GM20000 (cell line): ENCODE measurements at regions not wholly inside any gene's neighbourhood (a gene's known extent, or its start where the extent isn't known, plus 50 kb on each side); places are given as distances from the start of the nearest gene placed in this dataset.
"Not testable (repeated sequence)": the region's sequence is repeated elsewhere in the genome, so short reads cannot be mapped to it uniquely, and the experiment has no call there.

Source experiments
- DNase-seq: peaks from one replicate; pipeline ENCODE4 v3.0.0; 2012; ENCODE audit warnings: low spot score
- TF ChIP-seq, protein P1 (sequence below): IDR thresholded peaks from 2 replicates; pipeline ENCODE4 v1.5.1; 2012; ENCODE audit warnings: mild to moderate bottlenecking, control low read depth; ENCODE audit errors: extremely low read depth, missing control alignments

DNA sequence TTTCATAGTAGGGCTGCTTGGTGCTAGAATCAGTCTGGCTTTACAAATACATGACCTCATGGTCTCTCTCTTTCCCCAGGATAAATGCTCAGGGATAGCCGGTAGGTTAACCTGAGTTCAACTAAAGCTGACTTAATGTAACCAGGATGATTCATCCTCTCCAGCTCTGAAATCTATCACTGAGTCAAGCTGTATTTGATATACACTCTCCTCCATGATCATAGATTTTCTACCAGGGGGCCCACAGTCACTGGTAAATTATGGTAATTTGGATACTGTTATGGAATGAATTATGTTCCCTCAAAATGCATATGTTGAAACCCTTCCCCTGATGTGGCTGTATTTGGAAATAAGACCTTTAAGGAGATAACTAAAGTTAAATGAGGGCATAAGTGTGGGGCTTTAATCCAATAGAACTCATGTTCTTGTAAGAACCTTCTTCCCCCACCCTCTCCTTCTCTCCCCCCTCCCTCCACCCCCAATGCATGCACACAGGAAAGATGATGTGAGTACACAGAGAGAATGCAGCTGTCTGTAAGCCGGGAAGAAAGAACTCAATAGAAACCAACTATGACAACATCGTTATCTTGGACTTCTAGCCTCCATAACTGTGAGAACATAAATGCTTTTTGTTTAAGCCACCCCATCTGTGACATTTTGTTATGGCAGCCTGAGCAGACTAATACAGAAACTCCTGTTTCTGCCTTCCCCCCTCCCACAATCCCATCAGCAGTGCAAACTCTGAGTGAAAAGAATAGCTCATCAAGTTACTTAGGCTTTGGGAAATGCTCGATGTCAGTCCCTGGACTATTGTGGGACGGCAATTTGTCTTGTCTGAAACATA, 134.9 kb upstream of the KYNU start:
- DNase-seq: no peak
- TF ChIP-seq, protein P1, sequence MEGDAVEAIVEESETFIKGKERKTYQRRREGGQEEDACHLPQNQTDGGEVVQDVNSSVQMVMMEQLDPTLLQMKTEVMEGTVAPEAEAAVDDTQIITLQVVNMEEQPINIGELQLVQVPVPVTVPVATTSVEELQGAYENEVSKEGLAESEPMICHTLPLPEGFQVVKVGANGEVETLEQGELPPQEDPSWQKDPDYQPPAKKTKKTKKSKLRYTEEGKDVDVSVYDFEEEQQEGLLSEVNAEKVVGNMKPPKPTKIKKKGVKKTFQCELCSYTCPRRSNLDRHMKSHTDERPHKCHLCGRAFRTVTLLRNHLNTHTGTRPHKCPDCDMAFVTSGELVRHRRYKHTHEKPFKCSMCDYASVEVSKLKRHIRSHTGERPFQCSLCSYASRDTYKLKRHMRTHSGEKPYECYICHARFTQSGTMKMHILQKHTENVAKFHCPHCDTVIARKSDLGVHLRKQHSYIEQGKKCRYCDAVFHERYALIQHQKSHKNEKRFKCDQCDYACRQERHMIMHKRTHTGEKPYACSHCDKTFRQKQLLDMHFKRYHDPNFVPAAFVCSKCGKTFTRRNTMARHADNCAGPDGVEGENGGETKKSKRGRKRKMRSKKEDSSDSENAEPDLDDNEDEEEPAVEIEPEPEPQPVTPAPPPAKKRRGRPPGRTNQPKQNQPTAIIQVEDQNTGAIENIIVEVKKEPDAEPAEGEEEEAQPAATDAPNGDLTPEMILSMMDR: no peak

- no peak for DNase-seq
- TF ChIP-seq, protein P1: no peak
Observed at GRCh38 chr2:142741764-142742269, 135.6 kb upstream of the KYNU start.

DNA sequence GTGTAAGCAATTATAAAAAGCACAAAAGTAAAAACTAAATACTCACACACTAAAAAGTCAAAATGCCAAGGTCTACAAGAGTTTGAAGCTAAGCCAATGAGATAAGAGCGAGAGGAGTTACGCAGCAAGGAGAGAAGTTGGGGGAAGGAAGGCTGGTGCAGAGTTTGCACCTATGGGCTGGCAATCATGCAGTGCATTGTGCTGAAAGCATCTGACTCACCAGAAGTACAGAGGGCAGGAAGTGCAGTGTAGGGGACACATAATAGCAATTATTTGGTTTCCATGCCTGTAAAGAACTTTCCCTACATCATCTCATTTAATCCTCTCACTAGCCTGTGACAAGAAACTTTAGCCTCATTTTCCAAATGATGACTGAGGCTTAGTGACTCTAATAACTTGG, 142.7 kb upstream of the KYNU start:
- TF ChIP-seq, protein P1: no peak

GRCh38 chr2:142734231-142734630, 143.2 kb upstream of the KYNU start:
- TF ChIP-seq, protein P1: no peak
- DNase-seq: no peak

More for the DNA sequence above, 142.7 kb upstream of the KYNU start:
- DNase-seq: no peak

- DNase-seq: not testable (repeated sequence)
Observed at GRCh38 chr2:142729814-142730213, 147.7 kb upstream of the KYNU start.

DNA sequence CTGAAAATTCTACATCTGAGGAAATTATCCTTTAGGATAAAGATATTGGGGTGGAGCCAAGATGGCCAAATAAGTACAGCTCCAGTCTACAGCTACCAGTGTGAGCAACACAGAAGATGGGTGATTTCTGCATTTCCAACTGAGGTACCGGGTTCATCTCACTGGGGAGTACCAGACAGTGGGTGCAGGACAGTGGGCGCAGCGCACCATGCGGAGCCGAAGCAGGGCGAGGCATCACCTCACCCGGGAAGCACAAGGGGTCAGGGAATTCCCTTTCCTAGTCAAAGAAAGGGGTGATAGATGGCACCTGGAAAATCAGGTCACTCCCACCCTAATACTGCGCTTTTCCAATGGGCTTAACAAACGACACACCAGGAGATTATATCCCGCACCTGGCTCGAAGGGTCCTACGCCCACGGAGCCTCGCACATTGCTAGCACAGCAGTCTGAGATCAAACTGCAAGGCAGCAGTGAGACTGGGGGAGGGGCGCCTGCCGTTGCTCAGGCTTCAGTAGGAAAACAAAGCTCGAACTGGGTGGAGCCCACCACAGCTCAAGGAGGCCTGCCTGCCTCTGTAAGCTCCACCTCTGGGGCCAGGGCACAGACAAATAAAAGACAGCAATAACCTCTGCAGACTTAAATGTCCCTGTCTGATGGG, 149.5 kb upstream of the KYNU start:
- not testable (repeated sequence) for DNase-seq

DNA sequence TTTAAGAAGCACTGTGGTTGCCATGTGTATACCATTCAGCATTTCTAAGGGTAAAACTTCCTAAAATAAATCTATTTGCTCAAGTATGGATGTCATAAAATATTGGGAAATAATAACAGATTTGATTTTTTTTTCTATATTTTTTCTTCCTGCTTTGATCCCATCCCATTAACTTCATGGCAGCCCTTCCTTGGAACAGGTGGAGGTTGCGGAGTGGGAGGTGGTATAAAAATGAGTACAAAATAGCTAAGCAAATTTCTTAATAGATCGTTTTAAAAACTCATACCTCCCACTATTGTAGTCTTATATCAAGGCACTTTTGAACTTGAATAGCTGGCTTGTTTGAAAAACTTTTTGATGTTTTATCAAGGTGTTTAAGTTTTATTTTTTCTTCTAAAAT, 152.1 kb upstream of the KYNU start:
- TF ChIP-seq, protein P1: no peak
- no peak for DNase-seq

- TF ChIP-seq, protein P1: no peak
- no peak for DNase-seq
Observed at GRCh38 chr2:142724713-142725349, 152.6 kb upstream of the KYNU start.
